Choroid plexus epithelial cell (primary cell): ENCODE measurements at regions not wholly inside any gene's neighbourhood (a gene's known extent, or its start where the extent isn't known, plus 50 kb on each side); places are given as distances from the start of the nearest gene placed in this dataset.
A peak's percentile ranks its signal among the peaks of the same experiment; 100 is the strongest.

Experiments
- DNase-seq: peaks from one replicate; pipeline ENCODE4 v3.0.0-alpha.2; 2010; ENCODE audit warnings: low read depth
- H3K4me3 ChIP-seq: 2 replicates; pipeline ENCODE4 v1.5.1; 2011; ENCODE audit warnings: low read depth, mild to moderate bottlenecking, control low read depth, low read length, moderate library complexity
- CTCF ChIP-seq: conservative IDR thresholded peaks from 2 replicates; pipeline ENCODE4 v1.5.1; 2011; ENCODE audit warnings: low read depth, mild to moderate bottlenecking, control low read depth, inconsistent platforms, low read length, moderate library complexity

GRCh38 chrX:95693365-95693764 lies 991.3 kb upstream of the DIAPH2 start:
- no peak for DNase-seq
- no peak for TF ChIP-seq CTCF
- no peak overlapping the region for H3K4me3 ChIP-seq

GRCh38 chrX:95703696-95704095 lies 980.9 kb upstream of the DIAPH2 start:
- H3K4me3 ChIP-seq: no peak overlapping the region
- TF ChIP-seq CTCF: no peak
- DNase-seq: peak; percentile 1

- TF ChIP-seq CTCF: no peak
- H3K4me3 ChIP-seq: no peak overlapping the region
- DNase-seq: no peak
These were observed 967.8 kb upstream of the DIAPH2 start for GRCh38 chrX:95716841-95717240.

- no peak for TF ChIP-seq CTCF
- no peak for DNase-seq
- H3K4me3 ChIP-seq: no peak overlapping the region
These were observed 965.9 kb upstream of the DIAPH2 start for GRCh38 chrX:95718746-95719145.

GRCh38 chrX:95721011-95721410 lies 963.6 kb upstream of the DIAPH2 start:
- no peak overlapping the region for H3K4me3 ChIP-seq
- no peak for DNase-seq
- no peak for TF ChIP-seq CTCF

- no peak overlapping the region for H3K4me3 ChIP-seq
- DNase-seq: no peak
- no peak for TF ChIP-seq CTCF
These were observed 956.2 kb upstream of the DIAPH2 start for GRCh38 chrX:95728446-95728845.

- H3K4me3 ChIP-seq: no peak overlapping the region
- no peak for DNase-seq
- TF ChIP-seq CTCF: no peak
These were observed 955.2 kb upstream of the DIAPH2 start for GRCh38 chrX:95729401-95729800.
